HG02623 (cell line): ENCODE measurements at regions not wholly inside any gene's neighbourhood (a gene's known extent, or its start where the extent isn't known, plus 50 kb on each side); places are given as distances from the start of the nearest gene placed in this dataset.

Experiments
- ATAC-seq: cut with Tn5 transposase; IDR thresholded peaks from one replicate; pipeline ENCODE4 v1.9.1; 2021; ENCODE audit warnings: moderate library complexity; ENCODE audit not compliant: unreplicated experiment

DNA sequence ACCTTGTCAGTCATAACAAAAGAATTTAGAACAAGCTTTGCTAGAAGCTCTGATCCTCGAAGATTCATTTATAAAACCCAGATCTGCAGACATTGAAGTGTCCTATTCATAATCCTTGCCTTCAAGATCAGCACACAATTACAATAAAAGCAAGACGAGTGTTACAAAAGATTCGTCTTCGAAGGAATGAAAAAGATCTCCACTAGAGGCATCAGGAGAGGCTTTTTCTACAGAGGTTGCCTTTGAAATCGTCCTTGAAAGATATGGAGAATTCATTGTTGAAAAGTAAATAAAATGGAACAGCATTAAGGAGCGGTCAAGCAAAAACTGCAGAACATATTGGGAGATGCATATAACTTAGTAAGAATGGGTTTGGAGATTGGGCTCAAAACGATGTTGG, 146.4 kb downstream of the BMP4 start:
- ATAC-seq = no peak

DNA sequence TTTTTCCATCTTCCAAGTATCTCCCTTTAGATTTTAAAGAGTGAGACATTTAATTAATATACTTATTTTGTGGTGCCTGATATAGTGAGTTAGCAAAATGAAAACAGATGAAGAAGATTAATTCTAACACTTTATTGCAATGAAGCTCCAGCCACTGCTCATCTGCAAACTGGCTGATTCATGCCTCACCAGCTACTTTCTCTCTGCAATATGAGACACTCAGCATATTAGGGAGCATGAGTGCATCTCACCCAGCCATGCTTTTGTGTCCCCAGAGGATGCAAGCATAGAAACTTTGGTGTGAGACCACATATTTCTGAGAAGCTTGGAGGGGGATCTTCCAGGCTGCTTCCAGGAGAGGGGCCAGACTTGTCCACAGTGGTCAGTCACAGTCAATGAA, 148.6 kb downstream of the BMP4 start:
- no peak for ATAC-seq

DNA sequence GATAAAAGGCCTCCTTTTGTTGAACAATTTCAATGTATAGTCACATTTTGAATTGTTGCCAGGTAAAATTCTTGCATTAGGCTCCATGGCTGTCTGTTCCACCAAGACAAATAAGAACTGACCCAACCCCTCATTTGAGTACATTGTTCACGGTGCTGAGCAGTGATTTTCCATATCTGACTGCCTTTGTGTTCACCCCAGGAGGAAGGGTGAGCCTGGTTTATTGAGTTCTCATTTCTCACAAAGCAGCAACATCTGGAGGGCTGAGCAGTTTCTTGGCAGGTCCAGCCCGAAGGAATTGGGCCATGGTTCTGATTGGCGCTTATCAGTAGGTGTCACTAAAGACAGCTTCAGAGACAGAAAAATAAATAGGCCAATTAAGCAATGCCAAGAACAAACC, 149.1 kb downstream of the BMP4 start:
- ATAC-seq = no peak

DNA sequence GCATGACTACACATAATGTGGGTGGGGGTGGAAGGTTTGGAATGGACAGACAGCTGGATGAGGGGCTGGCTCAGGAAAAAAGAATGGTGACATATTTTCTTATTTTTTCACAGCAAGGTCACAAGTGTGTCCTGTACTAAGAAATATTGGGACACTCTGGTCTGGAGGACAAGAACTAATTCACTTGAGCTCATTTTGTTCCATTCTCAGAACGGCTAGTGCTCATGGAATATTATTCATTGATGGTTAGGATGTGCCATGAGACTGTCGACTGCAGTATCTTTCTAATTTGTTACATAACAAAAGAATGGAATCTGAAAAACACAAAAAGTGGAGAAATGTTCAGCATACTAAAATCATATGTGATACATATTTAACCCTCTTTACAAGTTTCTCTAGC, 149.5 kb downstream of the BMP4 start:
- no peak for ATAC-seq

DNA sequence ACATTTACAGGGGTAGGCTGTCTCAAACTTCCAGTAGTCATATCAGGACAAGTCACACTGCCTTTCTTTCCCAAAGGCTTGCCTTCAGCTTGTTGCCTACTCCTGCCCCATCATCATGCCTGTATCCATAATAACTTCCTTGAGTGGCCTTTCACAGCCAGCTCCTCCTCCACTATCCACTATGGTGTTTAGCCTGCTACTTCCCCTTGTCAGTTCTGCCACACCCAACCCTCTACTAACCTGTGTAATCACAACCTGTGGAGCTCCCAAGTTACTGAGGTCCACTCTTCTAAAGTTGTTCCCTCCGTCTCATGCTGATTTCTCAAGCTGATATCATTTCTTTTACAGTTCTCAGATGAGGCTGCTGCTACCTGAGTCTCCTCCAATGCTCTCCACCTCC, 159.9 kb downstream of the BMP4 start:
- ATAC-seq = no peak

DNA sequence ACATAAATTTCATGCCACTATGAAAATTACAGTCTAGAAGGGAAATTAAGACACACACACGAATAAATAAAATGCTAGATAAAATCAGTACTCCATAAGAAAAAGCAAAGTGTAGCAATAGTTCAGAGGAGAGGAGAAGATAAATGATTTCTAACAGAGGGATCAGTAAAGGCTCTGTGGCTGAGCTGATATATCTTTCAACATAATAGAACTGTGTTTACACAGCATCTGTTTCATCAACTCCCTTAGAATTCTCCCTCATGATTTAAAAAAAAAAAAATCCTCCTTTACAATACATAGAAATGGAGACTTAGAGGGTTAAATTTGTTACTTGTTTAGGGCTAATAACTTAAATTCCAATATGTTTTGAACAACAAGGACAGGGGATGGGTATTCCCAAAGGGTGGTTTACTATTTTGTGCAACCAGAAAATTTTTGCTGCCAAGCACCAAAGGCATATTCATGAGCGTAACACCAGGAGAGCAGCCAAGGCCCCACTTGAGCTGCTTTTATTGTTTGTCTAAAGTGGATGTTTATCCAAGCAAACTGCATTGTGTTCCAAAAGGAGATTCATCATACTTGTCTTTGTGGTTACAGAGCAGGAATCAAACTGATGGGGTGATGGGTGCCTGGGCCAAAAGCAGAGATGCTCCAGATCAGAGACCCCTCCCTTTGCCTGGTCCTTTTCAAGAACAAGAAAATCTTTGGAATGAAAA, 162.7 kb downstream of the BMP4 start:
- no peak for ATAC-seq

DNA sequence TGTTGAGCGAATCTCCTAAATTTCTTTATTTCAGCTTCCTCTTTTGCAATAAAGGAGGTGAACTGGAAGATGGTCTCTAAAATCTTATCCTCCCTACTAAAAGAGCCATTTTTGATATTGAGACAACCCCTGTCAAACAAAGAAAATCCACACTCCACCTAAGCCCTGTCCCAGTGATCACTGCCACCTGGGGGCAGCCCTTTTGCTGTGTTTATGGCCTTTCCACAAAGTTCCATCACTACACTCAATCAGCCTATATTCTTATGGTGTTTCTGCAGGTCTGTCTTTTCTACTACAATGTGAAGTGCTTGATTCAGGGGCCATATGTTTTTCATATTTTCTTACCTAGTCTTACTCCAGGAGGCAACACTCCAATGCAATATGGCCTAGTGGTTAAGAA, 163.7 kb downstream of the BMP4 start:
- no peak for ATAC-seq

DNA sequence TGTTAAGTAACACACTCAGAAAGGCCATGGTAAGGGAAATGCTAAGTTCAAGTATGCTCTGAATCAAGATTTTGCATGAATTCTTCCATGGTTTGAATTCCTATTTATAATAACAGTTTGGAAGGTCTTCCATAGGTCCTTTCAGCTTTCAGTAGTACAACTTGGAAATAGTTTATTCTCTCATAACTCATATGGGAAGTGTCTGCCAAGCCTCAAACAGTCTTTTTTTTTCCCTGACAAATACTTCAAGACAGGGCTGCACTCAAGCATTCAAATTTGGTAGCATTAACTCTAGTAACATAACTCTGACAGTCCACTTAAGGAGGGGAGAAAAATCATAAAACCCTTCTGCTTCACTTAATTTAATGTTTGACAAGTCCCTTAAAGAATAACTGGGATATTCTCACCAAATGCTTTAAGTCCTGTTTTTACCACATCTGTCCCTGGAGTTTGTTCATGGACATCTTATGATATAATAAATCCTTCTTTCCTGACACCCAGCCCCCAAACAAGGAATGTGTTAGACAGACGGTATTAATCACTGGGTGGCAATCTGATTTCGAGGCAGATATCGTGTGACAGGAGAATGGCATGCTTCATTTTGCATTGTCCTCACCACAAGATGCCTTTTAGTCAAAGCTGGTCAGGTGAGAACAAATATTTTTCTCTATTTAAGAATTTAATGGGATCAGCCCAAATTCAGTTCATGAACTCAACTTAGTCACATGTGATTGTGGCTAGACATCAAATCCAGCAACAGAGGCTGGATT, 165.7 kb downstream of the BMP4 start:
- no peak for ATAC-seq

DNA sequence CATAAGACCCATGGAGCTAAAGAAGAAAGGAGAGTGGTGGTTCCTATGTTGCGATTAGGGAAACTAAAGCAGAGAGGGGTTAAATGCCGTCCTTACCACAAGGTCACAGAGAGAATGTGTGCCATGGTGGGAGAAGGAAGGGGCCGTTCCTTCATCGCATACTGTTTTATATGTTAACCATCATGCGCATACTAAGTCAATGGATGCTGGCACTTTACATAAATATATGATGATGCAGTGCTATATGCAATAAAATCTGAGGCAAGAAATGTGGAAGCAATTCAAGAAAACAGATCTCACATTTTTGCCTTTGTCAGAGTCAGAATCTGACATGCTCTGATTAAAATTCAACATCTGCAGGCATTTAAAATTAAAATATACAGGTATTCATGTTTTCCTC, 168.1 kb downstream of the BMP4 start:
- no peak for ATAC-seq

DNA sequence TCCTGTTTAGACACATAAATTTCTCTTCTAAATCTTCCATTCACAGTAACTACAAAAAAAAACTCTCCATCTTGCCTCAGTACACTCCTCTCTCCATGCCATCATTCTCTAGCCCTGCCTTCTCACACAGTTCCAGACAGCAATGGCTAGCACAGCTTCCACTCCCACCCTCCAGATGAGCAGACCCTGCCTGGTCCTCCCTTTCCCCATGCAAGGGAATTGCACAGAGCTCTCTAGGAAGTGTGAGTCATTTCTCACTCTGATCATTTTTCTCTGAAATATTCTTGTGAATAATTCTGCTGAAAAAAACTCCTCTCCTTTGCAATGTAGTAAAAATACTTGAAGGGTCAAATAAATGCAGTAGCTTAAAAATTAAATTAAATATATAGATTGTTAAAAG, 170.6 kb downstream of the BMP4 start:
- no peak for ATAC-seq

DNA sequence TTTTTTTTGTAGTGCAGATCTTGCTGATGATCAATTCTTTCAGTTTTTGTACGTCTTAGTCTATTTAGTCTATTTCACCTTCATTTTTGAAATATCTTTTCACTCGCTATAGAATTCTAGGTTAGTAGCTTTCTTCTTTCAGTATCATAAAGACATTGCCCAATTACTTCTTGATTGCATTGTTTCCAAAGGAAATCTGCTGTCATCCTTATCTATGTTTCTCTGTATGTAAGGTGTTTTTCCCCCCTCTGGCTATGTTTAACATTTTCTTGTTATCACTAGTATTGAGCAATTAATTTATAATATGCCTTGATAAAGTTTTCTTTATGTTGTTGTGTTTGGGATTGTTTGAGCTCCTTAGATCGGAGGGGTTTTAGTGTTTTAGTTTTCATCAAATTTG, 171.9 kb downstream of the BMP4 start:
- no peak for ATAC-seq

DNA sequence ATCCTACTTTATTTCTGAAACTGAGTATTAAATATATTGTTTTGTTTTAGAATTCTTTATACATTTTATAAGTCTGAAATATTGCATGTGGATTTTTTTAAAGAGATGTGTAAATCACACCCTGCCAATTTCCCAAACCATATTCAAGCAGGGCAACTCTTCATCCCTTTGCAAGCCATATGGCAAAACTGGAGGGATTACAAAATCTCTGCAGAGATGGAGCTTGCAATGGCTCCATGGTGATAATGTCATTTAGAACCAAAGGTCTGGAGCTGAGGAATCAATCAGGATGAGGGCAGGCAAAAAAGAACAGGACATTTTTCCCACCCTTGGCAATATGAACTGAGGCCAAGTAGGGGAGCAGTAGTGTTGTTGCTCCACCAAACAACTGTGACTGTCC, 173.4 kb downstream of the BMP4 start:
- no peak for ATAC-seq

DNA sequence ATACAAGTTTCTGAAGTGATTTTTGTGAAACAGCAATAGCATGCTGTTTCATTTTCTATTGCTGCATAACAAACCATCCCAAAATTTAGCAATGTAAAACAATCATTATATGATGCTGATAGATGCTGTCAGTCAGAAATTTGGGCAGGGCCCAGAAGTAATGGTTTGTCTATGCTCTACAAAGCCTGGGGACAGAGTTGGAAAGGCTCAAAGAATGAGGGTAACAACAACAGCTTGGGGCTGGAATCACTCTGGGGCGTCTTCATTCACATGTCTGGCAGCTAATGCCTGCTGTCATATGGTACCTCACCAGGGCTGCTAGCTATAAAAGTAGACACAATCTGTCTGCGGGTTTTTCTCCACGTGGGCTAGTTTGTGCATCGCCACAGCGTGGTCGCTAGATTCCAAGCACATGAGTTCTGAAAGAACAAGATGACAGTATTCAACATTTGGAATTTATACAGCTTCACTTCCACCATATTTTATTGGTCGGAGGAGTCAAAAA, 176.5 kb downstream of the BMP4 start:
- no peak for ATAC-seq

DNA sequence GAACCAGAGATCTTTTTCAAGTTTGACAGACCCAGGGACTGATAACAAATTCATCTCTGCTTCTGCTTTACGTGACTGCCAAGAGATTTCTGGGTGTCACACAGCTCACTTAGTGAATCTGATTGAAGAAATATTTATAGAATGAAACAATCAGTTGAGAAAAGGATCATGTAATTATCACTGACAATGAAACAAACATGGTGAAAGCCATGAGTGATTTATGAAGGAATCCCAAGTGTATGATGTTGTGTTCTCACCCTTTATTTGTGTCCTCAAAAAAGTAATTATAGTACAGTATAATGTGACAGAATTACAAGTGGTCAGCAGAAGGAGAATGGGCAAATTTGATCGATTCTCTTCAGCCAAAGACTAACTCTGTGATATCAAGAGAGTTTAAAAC, 177.3 kb downstream of the BMP4 start:
- ATAC-seq = no peak

DNA sequence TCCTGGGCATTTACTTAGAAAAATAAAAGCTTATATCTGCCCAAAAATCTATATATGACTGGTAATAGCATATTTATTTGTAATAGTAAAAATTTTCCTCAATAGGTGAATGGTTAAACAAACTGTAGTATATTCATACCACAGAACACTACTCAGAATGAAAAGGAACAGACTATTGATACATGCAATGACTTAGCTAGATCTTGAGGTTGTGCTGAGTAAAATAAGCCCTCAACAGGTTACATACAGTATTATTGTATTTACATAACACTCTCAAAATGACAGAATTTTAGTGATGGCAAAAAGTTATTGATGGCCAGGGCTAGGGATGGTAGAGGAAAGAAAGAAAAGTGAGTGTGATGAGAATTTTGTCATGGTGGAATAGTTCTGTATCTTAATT, 178.4 kb downstream of the BMP4 start:
- peak; percentile 43 for ATAC-seq

DNA sequence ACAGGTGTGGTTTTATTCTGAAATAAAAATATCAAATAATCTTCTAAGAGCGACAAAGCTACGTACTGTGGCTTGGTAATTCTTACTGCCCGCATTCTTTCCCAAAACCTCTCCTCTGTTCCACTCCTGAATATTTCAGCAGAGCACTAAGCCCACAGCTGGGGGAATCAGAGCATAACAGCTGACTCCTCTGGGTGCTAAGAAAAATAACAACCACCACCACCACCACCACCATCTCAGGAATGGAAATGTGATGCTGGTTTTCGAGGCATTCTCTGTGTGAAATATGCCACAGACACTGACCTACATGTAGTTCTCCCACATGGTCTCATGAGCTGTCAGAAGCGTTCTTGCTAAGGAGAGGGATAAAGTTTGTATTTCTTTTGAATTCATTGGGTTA, 183.7 kb downstream of the BMP4 start:
- ATAC-seq = no peak

DNA sequence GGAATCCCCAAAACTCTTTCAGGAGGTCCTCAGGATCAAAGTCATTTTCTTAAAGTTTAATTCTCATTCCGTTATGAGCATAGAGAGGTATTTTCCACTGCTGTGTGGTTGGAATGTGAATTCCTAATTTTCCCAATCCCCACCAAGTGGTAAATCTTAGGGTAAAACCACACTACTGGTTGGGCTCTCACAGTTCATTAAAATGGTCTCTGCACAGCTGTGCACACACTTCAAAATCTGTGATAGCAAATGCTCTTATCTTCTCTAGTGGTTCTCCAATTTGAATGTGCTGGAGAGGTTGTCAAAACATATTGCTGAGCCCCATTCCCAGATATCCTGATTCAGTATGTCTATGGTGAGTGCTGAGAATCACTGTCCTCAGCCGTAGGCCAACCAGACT, 189.1 kb downstream of the BMP4 start:
- no peak for ATAC-seq

DNA sequence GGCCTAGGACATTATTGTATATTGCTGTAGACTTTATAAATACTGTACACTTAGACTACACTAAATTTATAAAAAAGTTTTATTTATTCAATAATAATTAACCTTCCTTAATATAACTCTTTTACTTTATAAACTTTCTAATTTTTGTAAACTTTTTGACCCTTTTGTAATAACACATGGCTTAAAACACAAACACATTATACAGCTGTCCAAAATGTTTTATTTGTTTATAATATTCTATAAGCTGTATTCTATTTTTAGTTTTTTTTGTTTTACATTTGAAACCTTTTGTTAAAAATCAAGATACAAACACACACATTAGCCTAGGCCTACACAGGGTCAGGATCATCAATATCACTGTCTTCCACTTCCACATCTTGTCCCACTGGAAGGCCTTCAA, 190.0 kb downstream of the BMP4 start:
- no peak for ATAC-seq

DNA sequence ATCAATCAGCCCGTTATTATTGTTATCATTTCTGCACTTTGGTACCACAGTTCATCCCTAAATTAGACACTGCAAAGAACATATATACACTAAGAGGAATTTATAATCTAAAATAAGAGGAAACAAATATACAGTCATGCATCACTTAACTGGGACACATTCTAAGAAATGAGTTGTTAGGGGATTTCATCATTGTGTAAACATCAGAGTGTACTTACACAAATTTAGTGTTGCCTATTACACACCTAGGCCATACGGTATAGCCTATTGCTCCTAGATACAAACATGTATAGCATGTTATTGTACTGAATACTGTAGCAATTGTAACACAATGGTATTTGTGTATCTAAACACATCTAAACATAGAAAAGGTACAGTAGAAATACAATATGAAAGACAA, 190.5 kb downstream of the BMP4 start:
- ATAC-seq = no peak

DNA sequence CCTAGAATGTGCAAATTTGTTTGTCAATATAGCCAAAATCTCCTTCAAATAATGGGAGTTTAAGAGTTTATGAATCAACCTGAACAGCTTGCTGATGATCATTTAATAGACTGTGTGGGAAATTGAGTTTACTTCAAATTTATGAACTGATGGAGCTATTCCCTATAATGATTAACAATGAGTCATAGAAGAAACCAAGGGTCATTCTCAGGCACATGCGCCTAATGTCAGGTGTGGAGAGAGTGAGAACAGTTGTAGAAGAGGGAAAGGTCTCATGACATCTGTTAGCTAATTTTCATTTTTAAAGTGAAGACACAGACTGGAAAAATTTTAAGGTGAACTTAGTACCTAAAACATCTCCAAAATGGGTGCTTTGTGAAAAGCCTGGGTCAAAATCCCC, 191.8 kb downstream of the BMP4 start:
- no peak for ATAC-seq

DNA sequence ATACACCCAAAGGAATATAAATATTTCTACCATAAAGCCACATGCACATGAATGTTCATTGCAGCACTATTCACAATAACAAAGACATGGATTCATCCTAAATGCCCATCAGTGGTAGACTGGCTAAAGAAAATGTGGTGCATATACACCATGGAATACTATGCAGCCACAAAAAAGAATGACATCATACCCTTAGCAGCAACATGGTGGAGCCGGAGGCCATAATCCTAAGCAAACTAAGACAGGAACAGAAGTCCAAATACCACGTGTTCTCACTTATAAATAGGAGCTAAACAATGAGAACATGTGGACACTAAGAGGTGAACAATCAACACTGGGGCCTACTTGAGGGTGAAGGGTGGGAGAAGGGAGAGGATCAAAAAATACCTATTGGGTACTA, 198.5 kb downstream of the BMP4 start:
- no peak for ATAC-seq

DNA sequence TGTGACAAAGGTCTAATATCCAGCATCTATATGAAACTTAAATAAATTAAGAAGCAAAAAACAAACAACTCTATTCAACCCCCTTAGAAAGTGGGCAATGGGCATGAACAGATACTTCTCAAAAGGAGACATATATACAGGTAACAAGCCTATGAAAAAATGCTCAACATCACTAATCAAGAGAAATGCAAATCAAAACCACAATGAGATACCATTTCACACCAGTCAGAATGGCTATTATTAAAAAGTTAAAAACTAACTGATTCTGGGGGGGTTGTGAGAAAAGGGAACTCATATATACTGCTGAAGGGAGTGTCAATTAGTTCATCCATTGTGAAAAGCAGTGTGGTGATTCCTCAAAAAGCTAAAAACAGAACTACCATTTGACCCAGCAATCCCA, 198.9 kb downstream of the BMP4 start:
- ATAC-seq = no peak

DNA sequence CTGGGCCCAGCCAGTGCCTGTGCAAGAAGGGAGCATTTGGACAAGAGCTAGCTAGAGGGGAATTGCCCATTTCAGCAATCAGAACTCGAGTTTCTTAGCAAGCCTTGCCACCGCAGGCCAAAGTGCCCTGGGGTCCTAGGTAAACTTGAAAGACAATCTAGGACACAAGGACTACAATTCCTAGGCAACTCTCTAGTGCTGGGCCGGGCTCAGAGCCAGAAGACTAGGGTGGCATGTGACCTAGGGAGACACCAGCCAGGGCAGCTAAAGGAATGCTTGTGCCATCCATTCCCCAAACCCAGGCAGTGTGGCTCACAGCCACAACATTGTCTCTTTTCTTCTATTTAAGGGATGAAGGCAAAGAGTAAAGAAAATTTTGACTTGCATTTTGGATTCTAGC, 205.0 kb downstream of the BMP4 start:
- no peak for ATAC-seq
